OCI-LY7 (cell line): ENCODE measurements at regions not wholly inside any gene's neighbourhood (a gene's known extent, or its start where the extent isn't known, plus 50 kb on each side); places are given as distances from the start of the nearest gene placed in this dataset.

Source experiments
- BruUV-seq: library from RNA; stranded (reverse); fragments of 400-500 nt; replicated peaks from 2 replicates; lab custom pipeline; 2021; lab: Mats Ljungman, UMichigan
- CTCF ChIA-PET: fragments of 300-600 bp; sonication (Branson Sonifier 250); formaldehyde crosslinking; loops from one replicate; lab custom pipeline; 2022; ENCODE audit warnings: antibody characterized with exemption; ENCODE audit not compliant: unreplicated experiment; lab: Charles Lee
- POLR2A ChIA-PET: fragments of 300-600 bp; sonication (Branson Sonifier 250); formaldehyde crosslinking; loops from one replicate; lab custom pipeline; 2022; ENCODE audit warnings: antibody characterized with exemption; lab: Charles Lee
- DNase-seq: peaks from one replicate; pipeline ENCODE4 v3.0.0-alpha.2; 2015; ENCODE audit warnings: low spot score
- H2AFZ ChIP-seq: fragments of 200-600 bp; sonication (generic), shearing (Covaris generic); 2 replicates; pipeline ENCODE4 v1.6.1; 2014; ENCODE audit warnings: mild to moderate bottlenecking, antibody characterized with exemption, low read length, moderate library complexity
- H3K27ac ChIP-seq: fragments of 200-600 bp; sonication (generic); 2 replicates; pipeline ENCODE4 v1.5.1; 2014; ENCODE audit warnings: mixed run types, low read depth, mild to moderate bottlenecking, moderate library complexity, low read length, inconsistent platforms; ENCODE audit not compliant: poor library complexity, severe bottlenecking
- H3K36me3 ChIP-seq: fragments of 200-600 bp; sonication (generic); 2 replicates; pipeline ENCODE4 v1.6.1; 2014; ENCODE audit warnings: mild to moderate bottlenecking, antibody characterized with exemption, low read length, moderate library complexity, mixed read lengths; ENCODE audit not compliant: insufficient read depth
- H3K4me1 ChIP-seq: fragments of 200-600 bp; sonication (generic); 2 replicates; pipeline ENCODE4 v1.5.1; 2014; ENCODE audit warnings: mild to moderate bottlenecking, low read length; ENCODE audit not compliant: insufficient read depth, poor library complexity, severe bottlenecking
- H3K4me2 ChIP-seq: fragments of 200-600 bp; sonication (generic); 2 replicates; pipeline ENCODE4 v1.6.1; 2014; ENCODE audit warnings: mild to moderate bottlenecking, low read length
- H3K4me3 ChIP-seq: fragments of 200-600 bp; sonication (generic); 2 replicates; pipeline ENCODE4 v1.5.1; 2014; ENCODE audit warnings: mild to moderate bottlenecking, low read depth, low read length; ENCODE audit not compliant: poor library complexity, severe bottlenecking
- H3K79me2 ChIP-seq: fragments of 200-600 bp; sonication (generic); 2 replicates; pipeline ENCODE4 v1.6.1; 2016; ENCODE audit warnings: low read depth, mild to moderate bottlenecking, low read length, moderate library complexity, mixed read lengths; ENCODE audit not compliant: insufficient read depth
- H3K9me2 ChIP-seq: fragments of 200-600 bp; sonication (generic); 2 replicates; pipeline ENCODE4 v1.6.1; 2016; ENCODE audit warnings: mild to moderate bottlenecking, low read length, mixed read lengths; ENCODE audit not compliant: insufficient read depth
- H3K9me3 ChIP-seq: fragments of 200-600 bp; sonication (generic); 2 replicates; pipeline ENCODE4 v1.6.1; 2014; ENCODE audit warnings: mild to moderate bottlenecking, mixed run types, low read length, mixed read lengths
- H4K20me1 ChIP-seq: fragments of 200-600 bp; sonication (generic); 2 replicates; pipeline ENCODE4 v1.6.1; 2014; ENCODE audit warnings: mild to moderate bottlenecking, antibody characterized with exemption, low read length, moderate library complexity, mixed read lengths; ENCODE audit not compliant: insufficient read depth
- CTCF ChIP-seq: fragments of 200-600 bp; sonication (generic); conservative IDR thresholded peaks from 2 replicates; pipeline ENCODE4 v1.5.1; 2014; ENCODE audit warnings: mild to moderate bottlenecking, antibody characterized with exemption, low read length, moderate library complexity, mixed read lengths
- EZH2phosphoT487 ChIP-seq: fragments of 200-600 bp; sonication (generic); IDR thresholded peaks from 2 replicates; pipeline ENCODE4 v1.6.1; 2018; ENCODE audit warnings: low read depth, borderline replicate concordance, mild to moderate bottlenecking, mixed run types, antibody characterized with exemption, low read length, moderate library complexity, mixed read lengths
- intact Hi-C: fragments of 100-400 bp; cut with micrococcal nuclease; formaldehyde crosslinking; loops from one replicate; pipeline ENCODE4 v1.10.0; 2022; ENCODE audit not compliant: unreplicated experiment

- Histone ChIP-seq H3K4me1 (no peaks in the 10 kb centered on the region), H3K36me3 (no peaks in the 10 kb centered on the region), H3K9me2 (no peaks in the 10 kb centered on the region), H3K4me2 (no peak overlapping the region), H3K79me2 (no peaks in the 10 kb centered on the region), H3K4me3 (no peak overlapping the region), H3K27ac (no peak overlapping the region), H4K20me1 (no peaks in the 10 kb centered on the region), H3K9me3 (no peaks in the 10 kb centered on the region), H2AFZ (no peak overlapping the region)
- no peak for DNase-seq
- no peak for TF ChIP-seq CTCF
- no peak for TF ChIP-seq EZH2phosphoT487
- intact Hi-C loops = no loop called here
- BruUV-seq = no TSS peak
- ChIA-PET POLR2A (no interaction called here), CTCF (no interaction called here)
Measured at GRCh38 chr15:94770199-94770598, 538.8 kb downstream of the MCTP2 start.

- Histone ChIP-seq H3K27ac (no peak overlapping the region), H3K9me2 (no peaks in the 10 kb centered on the region), H3K9me3 (no peaks in the 10 kb centered on the region), H3K4me3 (no peak overlapping the region), H3K79me2 (no peaks in the 10 kb centered on the region), H4K20me1 (no peaks in the 10 kb centered on the region), H2AFZ (no peak overlapping the region), H3K4me2 (no peak overlapping the region), H3K4me1 (no peaks in the 10 kb centered on the region), H3K36me3 (no peaks in the 10 kb centered on the region)
- BruUV-seq = no TSS peak
- ChIA-PET POLR2A (no interaction called here), CTCF (no interaction called here)
- intact Hi-C loops = no loop called here
- no peak for TF ChIP-seq EZH2phosphoT487
- TF ChIP-seq CTCF = no peak
- DNase-seq = no peak
Measured at GRCh38 chr15:94777037-94777436, 545.7 kb downstream of the MCTP2 start.

GRCh38 chr15:94778840-94779239 lies 547.5 kb downstream of the MCTP2 start:
- ChIA-PET POLR2A (no interaction called here), CTCF (no interaction called here)
- Histone ChIP-seq H3K36me3 (no peaks in the 10 kb centered on the region), H3K79me2 (no peaks in the 10 kb centered on the region), H3K9me2 (no peaks in the 10 kb centered on the region), H3K4me3 (no peak overlapping the region), H4K20me1 (no peaks in the 10 kb centered on the region), H3K4me1 (no peaks in the 10 kb centered on the region), H3K9me3 (no peaks in the 10 kb centered on the region), H3K27ac (no peak overlapping the region), H3K4me2 (no peak overlapping the region), H2AFZ (no peak overlapping the region)
- intact Hi-C loops = no loop called here
- BruUV-seq = no TSS peak
- no peak for TF ChIP-seq CTCF
- no peak for TF ChIP-seq EZH2phosphoT487
- no peak for DNase-seq
